ENCODE measurements at regions not wholly inside any gene's neighbourhood (a gene's known extent, or its start where the extent isn't known, plus 50 kb on each side); places are given as distances from the start of the nearest gene placed in this dataset.

GRCh38 chr16:86661706-86662105, 83.4 kb downstream of the FOXL1 start (continued):
- no peak for TF ChIP-seq TCF7 (CRISPR knock-in tag; IDR thresholded peaks at IDR 0.05; ENCODE audit: low read depth)
- TF ChIP-seq ZNF121 (CRISPR knock-in tag; IDR thresholded peaks at IDR 0.05), result no peak
- no peak for TF ChIP-seq ESRRA (CRISPR knock-in tag; IDR thresholded peaks at IDR 0.05; ENCODE audit: borderline replicate concordance)
- TF ChIP-seq PREB (CRISPR knock-in tag; IDR thresholded peaks at IDR 0.05; ENCODE audit: borderline replicate concordance), result no peak
- TF ChIP-seq ETV6 (CRISPR knock-in tag; IDR thresholded peaks at IDR 0.05), result no peak
- no peak for TF ChIP-seq ZNF263 (CRISPR knock-in tag; IDR thresholded peaks at IDR 0.05; ENCODE audit: low read depth)
- no peak for TF ChIP-seq USF2 (CRISPR knock-in tag; IDR thresholded peaks at IDR 0.05)
- no peak for TF ChIP-seq ATF3 (CRISPR knock-in tag; conservative IDR thresholded peaks at IDR 0.05)

GRCh38 chr16:86662195-86662594, 83.8 kb downstream of the FOXL1 start:
- H3K4me3 Mint-ChIP-seq, result no peak overlapping the region
- DNase-seq (ENCODE audit: low spot score), result no peak
- no peak for ATAC-seq
- peaks cover 11% of the 10 kb centered on the region for H3K9me3 Mint-ChIP-seq
- H3K27me3 Mint-ChIP-seq (ENCODE audit: low read depth), result peaks cover 5% of the 10 kb centered on the region; the same call in 1 of the 2 replicates
- no peaks in the 10 kb centered on the region; the same call in 1 of the 2 replicates for H3K4me1 Mint-ChIP-seq
- TF ChIP-seq JAZF1 (CRISPR knock-in tag; IDR thresholded peaks at IDR 0.05) (no peak), NFE2L1 (CRISPR knock-in tag; IDR thresholded peaks at IDR 0.05) (no peak), CBFB (CRISPR knock-in tag; IDR thresholded peaks at IDR 0.05; ENCODE audit: low read depth) (no peak), ERG (CRISPR knock-in tag; IDR thresholded peaks at IDR 0.05) (no peak), ZMAT4 (CRISPR knock-in tag; IDR thresholded peaks at IDR 0.05) (no peak), MLX (CRISPR knock-in tag; IDR thresholded peaks at IDR 0.05) (no peak), ZNF219 (CRISPR knock-in tag; IDR thresholded peaks at IDR 0.05; ENCODE audit: borderline replicate concordance) (no peak)
- no peak overlapping the region for H3K27ac Mint-ChIP-seq
- ChIA-PET POLR2A (interaction anchor here (0.7 kb wide), 1 partner anchor 481 kb away, joined by 3 read pairs; no protein-coding TSS in a partner anchor), CTCF (no interaction called here)
- H3K36me3 Mint-ChIP-seq, result no peaks in the 10 kb centered on the region

GRCh38 chr16:86662740-86663139, 84.4 kb downstream of the FOXL1 start:
- Mint-ChIP-seq H3K36me3 (no peaks in the 10 kb centered on the region), H3K4me3 (no peak overlapping the region), H3K27me3 (ENCODE audit: low read depth) (peaks cover 5% of the 10 kb centered on the region; the same call in 1 of the 2 replicates), H3K9me3 (peaks cover 11% of the 10 kb centered on the region), H3K27ac (no peak overlapping the region), H3K4me1 (no peaks in the 10 kb centered on the region; the same call in 1 of the 2 replicates)
- no peak for DNase-seq (ENCODE audit: low spot score)
- ChIA-PET CTCF (no interaction called here), POLR2A (interaction anchor here (0.7 kb wide), 1 partner anchor 481 kb away, joined by 3 read pairs; no protein-coding TSS in a partner anchor)
- ATAC-seq, result no peak
- TF ChIP-seq GABPB1 (CRISPR knock-in tag; IDR thresholded peaks at IDR 0.05) (no peak), NFYB (CRISPR knock-in tag; conservative IDR thresholded peaks at IDR 0.05; ENCODE audit: low read depth) (no peak), ZBTB43 (CRISPR knock-in tag; IDR thresholded peaks at IDR 0.05) (no peak), IRF2 (CRISPR knock-in tag; IDR thresholded peaks at IDR 0.05; ENCODE audit: borderline replicate concordance, low read depth) (no peak), ZBTB21 (CRISPR knock-in tag; IDR thresholded peaks at IDR 0.05; ENCODE audit: borderline replicate concordance) (no peak), PRRX2 (CRISPR knock-in tag; IDR thresholded peaks at IDR 0.05) (no peak), SP1 (CRISPR knock-in tag; conservative IDR thresholded peaks at IDR 0.05) (no peak)
